AG04449 (cell line): ENCODE measurements at regions not wholly inside any gene's neighbourhood (a gene's known extent, or its start where the extent isn't known, plus 50 kb on each side); places are given as distances from the start of the nearest gene placed in this dataset.

Experiments used
- CTCF ChIA-PET: fragments of 350-600 bp; formaldehyde crosslinking; extraction: SDS; loops from one replicate; lab custom pipeline; 2021; ENCODE audit warnings: antibody characterized with exemption; lab: Yijun Ruan, JAX
- POLR2A ChIA-PET: fragments of 400-600, 350-600 bp; formaldehyde crosslinking; extraction: SDS; loops from one replicate; lab custom pipeline; 2020; ENCODE audit warnings: antibody characterized with exemption, inconsistent platforms; lab: Yijun Ruan, JAX
- DNase-seq: peaks from one replicate; pipeline ENCODE4 v3.0.0-alpha.2; 2010; ENCODE audit warnings: low read depth, low spot score
- H3K4me3 ChIP-seq: 2 replicates; pipeline ENCODE4 v1.5.1; 2011; ENCODE audit warnings: low read depth, mild to moderate bottlenecking, control low read depth, low read length
- CTCF ChIP-seq: IDR thresholded peaks from one replicate; pipeline ENCODE4 v1.5.1; 2011; ENCODE audit warnings: mild to moderate bottlenecking, moderate library complexity, low read length, control low read depth, inconsistent platforms; ENCODE audit not compliant: insufficient read depth; ENCODE audit errors: missing control alignments

GRCh38 chr2:146669735-146670134, 1175.1 kb upstream of the ACVR2A start:
- H3K4me3 ChIP-seq, result no peak overlapping the region
- POLR2A ChIA-PET, result no interaction called here
- no peak for TF ChIP-seq CTCF
- CTCF ChIA-PET, result no interaction called here
- no peak for DNase-seq

GRCh38 chr2:146666340-146666739, 1178.5 kb upstream of the ACVR2A start:
- no peak for TF ChIP-seq CTCF
- DNase-seq, result no peak
- CTCF ChIA-PET, result no interaction called here
- POLR2A ChIA-PET, result no interaction called here
- no peak overlapping the region for H3K4me3 ChIP-seq

GRCh38 chr2:146665800-146666199, 1179.0 kb upstream of the ACVR2A start:
- no peak overlapping the region for H3K4me3 ChIP-seq
- no peak for DNase-seq
- TF ChIP-seq CTCF, result no peak
- POLR2A ChIA-PET, result no interaction called here
- CTCF ChIA-PET, result no interaction called here

- ChIA-PET POLR2A (no interaction called here), CTCF (interaction anchor here (1.3 kb wide), 1 partner anchor 8 kb away, joined by 3 read pairs; no protein-coding TSS in a partner anchor)
- no peak overlapping the region for H3K4me3 ChIP-seq
- DNase-seq, result no peak
- TF ChIP-seq CTCF, result peak; percentile 23
Observed at GRCh38 chr2:146661473-146662096, 1183.2 kb upstream of the ACVR2A start.

- POLR2A ChIA-PET, result no interaction called here
- H3K4me3 ChIP-seq, result no peak overlapping the region
- no peak for DNase-seq
- TF ChIP-seq CTCF, result no peak
- CTCF ChIA-PET, result interaction anchor here (1.2 to 1.3 kb wide), 2 partner anchors 10 to 342 kb away, joined by 3 to 4 read pairs; no protein-coding TSS in a partner anchor
Observed at GRCh38 chr2:146659976-146660375, 1184.9 kb upstream of the ACVR2A start.

GRCh38 chr2:146652311-146652710, 1192.5 kb upstream of the ACVR2A start:
- CTCF ChIA-PET, result no interaction called here
- POLR2A ChIA-PET, result no interaction called here
- TF ChIP-seq CTCF, result no peak
- H3K4me3 ChIP-seq, result no peak overlapping the region
- no peak for DNase-seq
